Keratinocyte (primary cell): ENCODE measurements at regions not wholly inside any gene's neighbourhood (a gene's known extent, or its start where the extent isn't known, plus 50 kb on each side); places are given as distances from the start of the nearest gene placed in this dataset.

Experiments used
- DNase-seq: peaks from one replicate; pipeline ENCODE4 v3.0.0-alpha.2; 2011; ENCODE audit warnings: low read depth, missing footprints, low spot score
- FAIRE-seq: peaks from 2 replicates; lab custom pipeline; 2011; peaks lifted over from hg19 to GRCh38; lab: Jason Lieb, UNC
- H2AFZ ChIP-seq: 2 replicates; pipeline ENCODE4 v1.6.0; 2012; ENCODE audit warnings: low read length, control low read depth, inconsistent platforms; ENCODE audit not compliant: control insufficient read depth
- H3K27ac ChIP-seq: 2 replicates; pipeline ENCODE4 v1.5.1; 2011; ENCODE audit warnings: low read length; ENCODE audit not compliant: control insufficient read depth, insufficient read depth
- H3K27me3 ChIP-seq: 3 replicates; pipeline ENCODE4 v1.6.0; 2011; ENCODE audit warnings: low read length; ENCODE audit not compliant: control insufficient read depth, insufficient read depth; ENCODE audit errors: extremely low read depth
- H3K36me3 ChIP-seq, 2 experiments: 2 replicates in 1 of 2; 3 replicates in 1 of 2; pipeline ENCODE4 v1.5.1; 2011; ENCODE audit warnings: low read length in 2 of 2, mild to moderate bottlenecking in 1 of 2; ENCODE audit not compliant: control insufficient read depth in 2 of 2, insufficient read depth in 2 of 2; ENCODE audit errors: extremely low read depth in 1 of 2
- H3K4me1 ChIP-seq: 3 replicates; pipeline ENCODE4 v1.5.1; 2011; ENCODE audit warnings: low read length; ENCODE audit not compliant: control insufficient read depth, insufficient read depth; ENCODE audit errors: extremely low read depth
- H3K4me2 ChIP-seq: 3 replicates; pipeline ENCODE4 v1.6.0; 2011; ENCODE audit warnings: low read depth, low read length; ENCODE audit not compliant: control insufficient read depth, insufficient read depth; ENCODE audit errors: extremely low read depth
- H3K4me3 ChIP-seq, 3 experiments: fragments of 200-600 bp in 1 of 3; sonication (generic) in 1 of 3; 2 replicates in 2 of 3; 3 replicates in 1 of 3; pipeline ENCODE4 v1.5.1; 2011 to 2016; ENCODE audit warnings: low read length in 3 of 3, mild to moderate bottlenecking in 3 of 3, control low read depth in 2 of 3, inconsistent platforms in 1 of 3, low read depth in 1 of 3, mixed read lengths in 1 of 3, mixed run types in 1 of 3, moderate library complexity in 1 of 3; ENCODE audit not compliant: control insufficient read depth in 2 of 3, insufficient read depth in 2 of 3; ENCODE audit errors: extremely low read depth in 1 of 3
- H3K79me2 ChIP-seq: 2 replicates; pipeline ENCODE4 v1.6.0; 2012; ENCODE audit warnings: low read length; ENCODE audit not compliant: control insufficient read depth, insufficient read depth
- H3K9ac ChIP-seq: 3 replicates; pipeline ENCODE4 v1.6.0; 2011; ENCODE audit warnings: low read length; ENCODE audit not compliant: control insufficient read depth, insufficient read depth; ENCODE audit errors: extremely low read depth
- H3K9me1 ChIP-seq: 3 replicates; pipeline ENCODE4 v1.6.0; 2011; ENCODE audit warnings: low read length; ENCODE audit not compliant: control insufficient read depth, insufficient read depth; ENCODE audit errors: extremely low read depth
- H3K9me3 ChIP-seq: 2 replicates; pipeline ENCODE4 v1.5.1; 2012; ENCODE audit warnings: low read depth, low read length; ENCODE audit not compliant: control insufficient read depth
- H4K20me1 ChIP-seq: 3 replicates; pipeline ENCODE4 v1.6.0; 2011; ENCODE audit warnings: low read length; ENCODE audit not compliant: control insufficient read depth, insufficient read depth; ENCODE audit errors: extremely low read depth
- EZH2 ChIP-seq: IDR thresholded peaks from one replicate; pipeline ENCODE4 v1.6.1; 2012; ENCODE audit warnings: inconsistent platforms, mild to moderate bottlenecking, low read length, moderate library complexity
- dilution Hi-C: fragments of 300-500 bp; cut with MboI; formaldehyde crosslinking; loops from one replicate; pipeline ENCODE4 v1.7.0; 2020; ENCODE audit warnings: low sequenced_read_pairs; ENCODE audit not compliant: extremely low pct_ligation_motif_present
- TF ChIP-seq, protein P1 (sequence below), 3 experiments: IDR thresholded peaks in 1 of 3; conservative IDR thresholded peaks in 1 of 3; optimal IDR thresholded peaks in 1 of 3; 2 replicates in 2 of 3; 3 replicates in 1 of 3; pipeline versions ENCODE3 to v1.5.1; 2011; ENCODE audit warnings: low read length in 3 of 3, mild to moderate bottlenecking in 3 of 3, moderate library complexity in 2 of 3, control low read depth in 1 of 3, inconsistent platforms in 1 of 3; ENCODE audit not compliant: insufficient read depth in 2 of 3; ENCODE audit errors: extremely low read depth in 1 of 3

DNA sequence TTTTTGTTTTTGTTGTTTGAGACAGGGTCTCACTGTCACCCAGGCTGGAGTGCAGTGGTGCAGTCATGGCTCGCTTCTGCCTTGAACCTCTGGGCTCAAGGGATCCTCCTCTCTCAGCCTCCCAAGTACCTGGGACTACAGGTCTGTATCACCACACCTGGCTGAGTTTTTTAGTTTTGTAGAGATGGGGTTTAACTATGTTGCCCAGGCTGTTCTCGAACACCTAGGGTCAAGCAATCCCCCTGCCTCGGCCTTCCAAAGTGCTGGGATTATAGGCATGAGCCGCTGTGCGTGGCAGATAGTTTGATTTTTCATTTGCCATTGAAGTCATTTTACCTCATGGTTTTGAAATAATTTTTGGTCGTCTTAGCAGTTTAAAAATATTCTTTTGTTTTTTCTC is 94.3 kb upstream of the EIF5 start:
- dilution Hi-C loops = no loop called here
- H3K4me3 ChIP-seq = no peak overlapping the region
- H3K4me2 ChIP-seq = no peak overlapping the region
- H3K79me2 ChIP-seq = no peaks in the 10 kb centered on the region
- no peaks in the 10 kb centered on the region for H3K27me3 ChIP-seq
- no peaks in the 10 kb centered on the region for H3K9me1 ChIP-seq
- H3K9ac ChIP-seq = no peak overlapping the region
- no peaks in the 10 kb centered on the region for H4K20me1 ChIP-seq
- FAIRE-seq (no peak), DNase-seq (no peak)
- TF ChIP-seq, protein P1, sequence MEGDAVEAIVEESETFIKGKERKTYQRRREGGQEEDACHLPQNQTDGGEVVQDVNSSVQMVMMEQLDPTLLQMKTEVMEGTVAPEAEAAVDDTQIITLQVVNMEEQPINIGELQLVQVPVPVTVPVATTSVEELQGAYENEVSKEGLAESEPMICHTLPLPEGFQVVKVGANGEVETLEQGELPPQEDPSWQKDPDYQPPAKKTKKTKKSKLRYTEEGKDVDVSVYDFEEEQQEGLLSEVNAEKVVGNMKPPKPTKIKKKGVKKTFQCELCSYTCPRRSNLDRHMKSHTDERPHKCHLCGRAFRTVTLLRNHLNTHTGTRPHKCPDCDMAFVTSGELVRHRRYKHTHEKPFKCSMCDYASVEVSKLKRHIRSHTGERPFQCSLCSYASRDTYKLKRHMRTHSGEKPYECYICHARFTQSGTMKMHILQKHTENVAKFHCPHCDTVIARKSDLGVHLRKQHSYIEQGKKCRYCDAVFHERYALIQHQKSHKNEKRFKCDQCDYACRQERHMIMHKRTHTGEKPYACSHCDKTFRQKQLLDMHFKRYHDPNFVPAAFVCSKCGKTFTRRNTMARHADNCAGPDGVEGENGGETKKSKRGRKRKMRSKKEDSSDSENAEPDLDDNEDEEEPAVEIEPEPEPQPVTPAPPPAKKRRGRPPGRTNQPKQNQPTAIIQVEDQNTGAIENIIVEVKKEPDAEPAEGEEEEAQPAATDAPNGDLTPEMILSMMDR (optimal IDR thresholded peaks at IDR 0.05 in 1 of 3, IDR thresholded peaks at IDR 0.05 in 1 of 3, conservative IDR thresholded peaks at IDR 0.05 in 1 of 3; ENCODE audit: extremely low read depth in 1 of 3, insufficient read depth in 2 of 3, low read length in 3 of 3) = no peak
- no peak for TF ChIP-seq EZH2
- no peak overlapping the region for H3K27ac ChIP-seq
- H2AFZ ChIP-seq = no peak overlapping the region
- peaks cover 2% of the 10 kb centered on the region for H3K9me3 ChIP-seq
- no peaks in the 10 kb centered on the region for H3K36me3 ChIP-seq
- no peaks in the 10 kb centered on the region for H3K4me1 ChIP-seq

DNA sequence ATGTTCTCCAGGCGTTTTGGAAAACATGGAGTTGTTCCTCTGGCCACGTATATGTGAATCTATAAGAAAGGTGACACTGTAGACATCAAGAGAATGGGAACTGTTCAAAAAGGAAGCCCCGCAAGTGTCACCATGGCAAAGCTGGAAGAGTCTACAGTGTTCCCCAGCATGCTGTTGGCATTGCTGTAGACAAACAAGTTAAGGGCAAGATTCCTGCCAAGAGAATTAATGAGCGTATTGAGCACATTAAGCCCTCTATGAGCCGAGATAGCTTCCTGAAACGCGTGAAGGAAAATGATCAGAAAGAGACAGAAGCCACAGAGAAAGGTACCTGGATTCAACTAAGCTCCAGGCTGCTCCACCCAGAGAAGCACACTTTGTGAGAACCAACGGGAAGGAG is 92.5 kb upstream of the EIF5 start:
- no peaks in the 10 kb centered on the region for H3K36me3 ChIP-seq

More for the DNA sequence above, 92.5 kb upstream of the EIF5 start:
- H3K4me2 ChIP-seq = no peak overlapping the region
- H2AFZ ChIP-seq = no peak overlapping the region
- no peak overlapping the region for H3K9ac ChIP-seq
- TF ChIP-seq, protein P1 (optimal IDR thresholded peaks at IDR 0.05 in 1 of 3, IDR thresholded peaks at IDR 0.05 in 1 of 3, conservative IDR thresholded peaks at IDR 0.05 in 1 of 3; ENCODE audit: extremely low read depth in 1 of 3, insufficient read depth in 2 of 3, low read length in 3 of 3) = no peak
- no peak for TF ChIP-seq EZH2
- H3K9me1 ChIP-seq = no peaks in the 10 kb centered on the region
- H4K20me1 ChIP-seq = no peaks in the 10 kb centered on the region
- H3K4me1 ChIP-seq = no peaks in the 10 kb centered on the region
- DNase-seq (no peak), FAIRE-seq (no peak)
- no peak overlapping the region for H3K4me3 ChIP-seq
- H3K27ac ChIP-seq = no peak overlapping the region
- no peaks in the 10 kb centered on the region for H3K79me2 ChIP-seq
- H3K9me3 ChIP-seq = peaks cover 2% of the 10 kb centered on the region
- H3K27me3 ChIP-seq = no peaks in the 10 kb centered on the region
- dilution Hi-C loops = no loop called here
